H9 (cell line): ENCODE measurements at regions not wholly inside any gene's neighbourhood (a gene's known extent, or its start where the extent isn't known, plus 50 kb on each side); places are given as distances from the start of the nearest gene placed in this dataset.

ENCODE experiments used
- DNase-seq: peaks from one replicate; pipeline ENCODE4 v3.0.0-alpha.2; 2017
- H2AFZ ChIP-seq: one replicate; pipeline ENCODE4 v1.6.1; 2013; ENCODE audit warnings: mild to moderate bottlenecking, low read length, control low read depth, moderate library complexity
- H2AK5ac ChIP-seq: 2 replicates; pipeline ENCODE4 v1.6.1; 2013; ENCODE audit warnings: low read length, control low read depth, mixed read lengths; ENCODE audit not compliant: insufficient read length
- H2BK120ac ChIP-seq: one replicate; pipeline ENCODE4 v1.6.1; 2013; ENCODE audit warnings: low read depth, mild to moderate bottlenecking, low read length, control low read depth, inconsistent platforms; ENCODE audit not compliant: poor library complexity, severe bottlenecking
- H2BK12ac ChIP-seq: 2 replicates; pipeline ENCODE4 v1.6.1; 2013; ENCODE audit warnings: low read length, control low read depth, mixed read lengths, low read depth; ENCODE audit not compliant: insufficient read length
- H2BK15ac ChIP-seq: 2 replicates; pipeline ENCODE4 v1.6.1; 2013; ENCODE audit warnings: low read depth, low read length, control low read depth
- H2BK20ac ChIP-seq: one replicate; pipeline ENCODE4 v1.6.1; 2013; ENCODE audit warnings: low read depth, mild to moderate bottlenecking, low read length, control low read depth, inconsistent platforms; ENCODE audit not compliant: poor library complexity, severe bottlenecking
- H2BK5ac ChIP-seq: 2 replicates; pipeline ENCODE4 v1.6.1; 2013; ENCODE audit warnings: low read length, control low read depth, mixed read lengths; ENCODE audit not compliant: insufficient read length
- H3K14ac ChIP-seq: 2 replicates; pipeline ENCODE4 v1.6.1; 2013; ENCODE audit warnings: low read length, control low read depth; ENCODE audit not compliant: insufficient read depth
- H3K18ac ChIP-seq: 2 replicates; pipeline ENCODE4 v1.6.1; 2013; ENCODE audit warnings: low read depth, mild to moderate bottlenecking, mixed read lengths, low read length, control low read depth; ENCODE audit not compliant: insufficient read length
- H3K23ac ChIP-seq: 2 replicates; pipeline ENCODE4 v1.6.1; 2013; ENCODE audit warnings: low read length, control low read depth, mixed read lengths, low read depth; ENCODE audit not compliant: insufficient read length
- H3K23me2 ChIP-seq: 2 replicates; pipeline ENCODE4 v1.6.1; 2013; ENCODE audit warnings: low read depth, mild to moderate bottlenecking, mixed read lengths, low read length, control low read depth; ENCODE audit not compliant: insufficient read length, poor library complexity, severe bottlenecking
- H3K27ac ChIP-seq: 2 replicates; pipeline ENCODE4 v1.5.1; 2013; ENCODE audit warnings: low read length, control low read depth, mixed read lengths, low read depth; ENCODE audit not compliant: insufficient read length
- H3K27me3 ChIP-seq: 2 replicates; pipeline ENCODE4 v1.6.1; 2013; ENCODE audit warnings: low read length, control low read depth, inconsistent platforms; ENCODE audit not compliant: insufficient read depth
- H3K4ac ChIP-seq: 2 replicates; pipeline ENCODE4 v1.6.1; 2013; ENCODE audit warnings: low read depth, mild to moderate bottlenecking, control low read depth, inconsistent platforms, low read length, moderate library complexity
- H3K4me1 ChIP-seq: 2 replicates; pipeline ENCODE4 v1.6.1; 2013; ENCODE audit warnings: low read length, control low read depth, inconsistent platforms; ENCODE audit not compliant: insufficient read depth
- H3K4me2 ChIP-seq: 2 replicates; pipeline ENCODE4 v1.6.1; 2013; ENCODE audit warnings: low read length, control low read depth, mixed read lengths; ENCODE audit not compliant: insufficient read length, insufficient read depth
- H3K56ac ChIP-seq: 2 replicates; pipeline ENCODE4 v1.6.1; 2013; ENCODE audit warnings: low read depth, mild to moderate bottlenecking, mixed read lengths, low read length, control low read depth; ENCODE audit not compliant: insufficient read length
- H3K79me1 ChIP-seq: 2 replicates; pipeline ENCODE4 v1.6.1; 2013; ENCODE audit warnings: low read depth, mild to moderate bottlenecking, moderate library complexity, low read length, control low read depth, inconsistent platforms; ENCODE audit not compliant: insufficient read depth, poor library complexity, severe bottlenecking
- H3K79me2 ChIP-seq: 2 replicates; pipeline ENCODE4 v1.6.1; 2013; ENCODE audit warnings: low read length, control low read depth, inconsistent platforms; ENCODE audit not compliant: insufficient read depth
- H3K9ac ChIP-seq: 2 replicates; pipeline ENCODE4 v1.6.1; 2013; ENCODE audit warnings: low read length, control low read depth, mixed read lengths; ENCODE audit not compliant: insufficient read length; ENCODE audit errors: extremely low read depth
- H3K9me3 ChIP-seq: one replicate; pipeline ENCODE4 v1.6.1; 2013; ENCODE audit warnings: low read depth, low read length, inconsistent platforms; ENCODE audit not compliant: control insufficient read depth
- H3T11ph ChIP-seq: one replicate; pipeline ENCODE4 v1.6.1; 2013; ENCODE audit warnings: mild to moderate bottlenecking, low read length, control low read depth, inconsistent platforms
- H4K20me1 ChIP-seq: one replicate; pipeline ENCODE4 v1.6.1; 2013; ENCODE audit not compliant: control insufficient read depth, insufficient read length, insufficient read depth
- H4K5ac ChIP-seq: 2 replicates; pipeline ENCODE4 v1.6.1; 2013; ENCODE audit warnings: low read depth, mild to moderate bottlenecking, mixed read lengths, low read length, control low read depth; ENCODE audit not compliant: insufficient read length
- H4K8ac ChIP-seq: replicated peaks from 2 replicates; pipeline ENCODE4 v1.6.1; 2013; ENCODE audit warnings: low read length, control low read depth, mixed read lengths, low read depth; ENCODE audit not compliant: insufficient read length
- H4K91ac ChIP-seq: 2 replicates; pipeline ENCODE4 v1.6.1; 2013; ENCODE audit warnings: low read depth, mild to moderate bottlenecking, moderate library complexity, mixed read lengths, low read length, control low read depth; ENCODE audit not compliant: insufficient read length
- H3K27ac Mint-ChIP-seq, 3 experiments: 2 replicates in 2 of 3; 3 replicates in 1 of 3; pipeline ENCODE4 v1.8.0; 2020 to 2021; ENCODE audit warnings: mixed read lengths in 3 of 3, mild to moderate bottlenecking in 1 of 3, moderate library complexity in 1 of 3
- H3K27me3 Mint-ChIP-seq: 2 replicates; pipeline ENCODE4 v1.8.0; 2021; ENCODE audit warnings: low read depth, mild to moderate bottlenecking, moderate library complexity, mixed read lengths
- H3K36me3 Mint-ChIP-seq, 3 experiments: 2 replicates in 2 of 3; 3 replicates in 1 of 3; pipeline ENCODE4 v1.8.0; 2020 to 2021; ENCODE audit warnings: low read depth in 3 of 3, mixed read lengths in 3 of 3; ENCODE audit not compliant: insufficient read depth in 1 of 3
- H3K4me1 Mint-ChIP-seq, 2 experiments: 2 replicates each; pipeline ENCODE4 v1.8.0; 2020; ENCODE audit warnings: mixed read lengths in 2 of 2
- H3K4me3 Mint-ChIP-seq, 2 experiments: 2 replicates in 1 of 2; 3 replicates in 1 of 2; pipeline ENCODE4 v1.8.0; 2020 to 2021; ENCODE audit warnings: mild to moderate bottlenecking in 2 of 2, mixed read lengths in 2 of 2, moderate library complexity in 1 of 2
- H3K9me3 Mint-ChIP-seq, 2 experiments: 2 replicates in 1 of 2; 3 replicates in 1 of 2; pipeline ENCODE4 v1.8.0; 2020; ENCODE audit warnings: mild to moderate bottlenecking in 2 of 2, mixed read lengths in 2 of 2, moderate library complexity in 1 of 2
- TF ChIP-seq, protein P1 (sequence below): fragments of 200-600 bp; sonication (generic); conservative IDR thresholded peaks from 3 replicates; pipeline ENCODE4 v1.8.0; 2021; ENCODE audit warnings: antibody characterized with exemption, mild to moderate bottlenecking

DNA sequence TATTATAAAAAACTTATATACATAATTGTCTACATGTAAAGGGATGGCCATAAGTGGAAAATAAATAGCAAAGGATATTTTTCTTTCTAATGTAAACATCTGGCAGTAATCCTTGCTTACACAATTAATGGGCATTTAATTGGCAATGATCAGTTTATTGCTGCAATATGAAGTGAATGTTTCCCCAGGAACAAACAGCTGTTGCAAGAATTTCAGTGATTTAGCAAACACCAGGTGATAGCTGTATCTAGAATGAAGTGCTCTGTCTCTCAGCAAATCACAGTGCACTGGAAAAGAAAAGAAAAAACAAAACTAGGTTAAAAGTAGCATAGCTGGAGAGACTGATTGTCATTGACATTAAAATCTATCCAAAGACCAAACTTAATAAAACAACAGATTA, 594.5 kb upstream of the ARRDC3 start:
- Histone ChIP-seq H2BK12ac (no peak overlapping the region), H2BK5ac (no peak overlapping the region), H4K91ac (no peak overlapping the region), H3K27ac (no peak overlapping the region), H2BK15ac (no peak overlapping the region), H2AFZ (no peak overlapping the region), H2BK120ac (no peak overlapping the region), H3K56ac (no peak overlapping the region), H4K5ac (no peak overlapping the region), H3K9me3 (no peaks in the 10 kb centered on the region), H4K8ac (no peak overlapping the region), H3K27me3 (no peaks in the 10 kb centered on the region), H3K14ac (no peak overlapping the region), H3K79me1 (no peaks in the 10 kb centered on the region), H4K20me1 (no peaks in the 10 kb centered on the region), H3K23me2 (no peaks in the 10 kb centered on the region), H3K23ac (no peak overlapping the region), H3K9ac (no peak overlapping the region), H3K79me2 (no peaks in the 10 kb centered on the region), H3K4me1 (peaks cover 3% of the 10 kb centered on the region; the same call in 1 of the 2 replicates), H2BK20ac (no peak overlapping the region), H3K18ac (no peak overlapping the region), H3T11ph (no peak overlapping the region), H3K4me2 (no peak overlapping the region), H2AK5ac (no peak overlapping the region), H3K4ac (no peak overlapping the region)
- no peaks in the 10 kb centered on the region for H3K9me3 Mint-ChIP-seq
- no peaks in the 10 kb centered on the region for H3K27me3 Mint-ChIP-seq
- H3K4me1 Mint-ChIP-seq = peaks cover 23 to 26% of the 10 kb centered on the region in 2 experiments
- no peak overlapping the region for H3K4me3 Mint-ChIP-seq
- no peak for DNase-seq
- H3K36me3 Mint-ChIP-seq = no peaks in the 10 kb centered on the region
- TF ChIP-seq, protein P1, sequence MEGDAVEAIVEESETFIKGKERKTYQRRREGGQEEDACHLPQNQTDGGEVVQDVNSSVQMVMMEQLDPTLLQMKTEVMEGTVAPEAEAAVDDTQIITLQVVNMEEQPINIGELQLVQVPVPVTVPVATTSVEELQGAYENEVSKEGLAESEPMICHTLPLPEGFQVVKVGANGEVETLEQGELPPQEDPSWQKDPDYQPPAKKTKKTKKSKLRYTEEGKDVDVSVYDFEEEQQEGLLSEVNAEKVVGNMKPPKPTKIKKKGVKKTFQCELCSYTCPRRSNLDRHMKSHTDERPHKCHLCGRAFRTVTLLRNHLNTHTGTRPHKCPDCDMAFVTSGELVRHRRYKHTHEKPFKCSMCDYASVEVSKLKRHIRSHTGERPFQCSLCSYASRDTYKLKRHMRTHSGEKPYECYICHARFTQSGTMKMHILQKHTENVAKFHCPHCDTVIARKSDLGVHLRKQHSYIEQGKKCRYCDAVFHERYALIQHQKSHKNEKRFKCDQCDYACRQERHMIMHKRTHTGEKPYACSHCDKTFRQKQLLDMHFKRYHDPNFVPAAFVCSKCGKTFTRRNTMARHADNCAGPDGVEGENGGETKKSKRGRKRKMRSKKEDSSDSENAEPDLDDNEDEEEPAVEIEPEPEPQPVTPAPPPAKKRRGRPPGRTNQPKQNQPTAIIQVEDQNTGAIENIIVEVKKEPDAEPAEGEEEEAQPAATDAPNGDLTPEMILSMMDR = no peak
- H3K27ac Mint-ChIP-seq = peak overlapping the region in 2 of 3 experiments; percentile 77 to 79; a peak in 5 of 7 replicates
